ENCODE measurements at regions not wholly inside any gene's neighbourhood (a gene's known extent, or its start where the extent isn't known, plus 50 kb on each side); places are given as distances from the start of the nearest gene placed in this dataset.

DNA sequence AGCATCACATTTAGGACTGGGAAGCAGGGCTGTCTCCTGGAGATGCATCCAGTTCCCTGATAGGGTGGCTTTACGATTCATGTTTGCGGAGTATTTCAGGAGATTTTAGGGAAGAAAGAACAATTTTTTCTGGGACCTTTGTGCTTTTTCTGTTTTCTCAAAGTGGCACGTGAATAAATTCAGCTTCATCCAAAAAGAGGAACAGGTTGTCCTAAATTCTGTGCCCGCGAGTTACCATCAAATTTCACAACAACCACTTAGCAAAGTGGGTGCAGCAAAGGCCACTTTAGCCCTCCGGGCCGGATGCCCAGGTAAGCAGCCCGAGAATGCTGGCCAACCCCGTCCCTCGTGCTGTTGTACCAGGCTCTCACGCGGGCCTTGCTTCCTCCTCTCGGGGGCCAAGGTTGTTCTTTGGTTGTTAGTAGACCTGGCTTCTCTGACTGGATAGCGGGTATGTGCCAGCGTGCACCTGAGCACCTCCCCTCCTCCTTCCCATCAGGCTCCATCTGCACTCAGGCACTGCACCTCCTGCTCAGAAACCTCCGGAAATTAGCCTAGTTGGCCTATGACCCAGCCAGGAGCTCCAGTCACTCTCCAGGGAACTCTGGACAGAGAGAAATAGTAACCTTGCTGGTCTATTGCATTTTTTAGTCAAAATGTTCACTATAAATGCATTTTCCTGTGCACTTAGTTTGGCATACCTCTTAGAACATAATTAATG is 83.0 kb downstream of the CMPK2 start:
- no peak for DNase-seq (ENCODE audit: low spot score)

DNA sequence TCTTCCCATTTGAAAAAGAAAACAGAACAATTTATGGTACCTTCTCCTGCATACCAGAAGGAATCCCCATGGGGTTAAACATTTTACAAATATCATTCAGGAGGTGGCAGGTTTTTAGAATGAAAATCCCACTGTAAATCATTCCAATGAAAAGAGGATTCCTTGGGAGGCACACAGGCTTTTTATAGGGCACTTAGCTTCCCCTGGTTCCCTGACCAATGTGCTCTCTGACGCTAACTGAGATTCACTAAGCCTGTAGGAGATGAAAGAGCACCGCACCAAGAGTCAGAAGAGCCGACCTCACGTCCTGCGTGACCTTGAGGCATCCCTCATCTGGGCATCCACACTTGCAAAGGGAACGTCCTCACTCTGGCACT is 82.5 kb downstream of the CMPK2 start:
- DNase-seq (ENCODE audit: low spot score): no peak

DNA sequence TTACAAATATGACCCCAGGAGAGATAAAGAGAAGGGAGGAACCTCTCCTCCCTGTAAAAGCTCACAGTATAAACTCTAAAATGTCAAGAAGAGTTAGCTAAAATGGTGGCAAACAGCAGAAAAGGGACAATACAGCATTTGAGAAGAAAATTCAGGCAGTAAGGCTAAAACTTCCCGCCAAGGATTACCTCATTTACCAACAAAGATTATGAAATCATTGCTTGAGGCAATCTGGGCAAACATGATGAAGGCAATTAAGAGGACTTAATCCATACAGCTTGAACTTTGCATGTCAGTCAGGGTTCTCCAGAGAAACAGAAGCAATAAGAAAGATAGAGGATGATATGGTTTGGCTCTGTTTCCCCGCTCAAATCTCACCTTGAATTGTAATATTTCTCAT is 81.4 kb downstream of the CMPK2 start:
- no peak for DNase-seq (ENCODE audit: low spot score)

DNA sequence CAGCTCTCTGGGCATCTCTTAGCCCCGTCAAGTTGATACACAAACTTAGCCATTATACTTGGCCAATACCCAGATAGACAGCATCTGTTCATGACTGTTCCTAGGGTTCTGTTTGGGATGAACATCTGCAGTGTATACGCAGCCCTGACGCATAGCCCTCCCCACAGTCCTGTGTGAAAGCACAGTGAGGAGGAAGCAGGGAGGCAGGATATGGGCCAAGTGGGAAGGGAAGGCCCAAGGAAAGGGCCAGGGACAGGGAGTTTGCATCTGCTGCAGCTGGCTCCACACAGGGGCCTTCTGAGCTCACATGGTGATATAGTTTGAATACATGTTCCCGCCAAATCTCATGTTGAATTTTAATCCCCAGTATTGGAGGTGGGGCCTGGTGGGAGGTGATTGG is 80.2 kb downstream of the CMPK2 start:
- DNase-seq (ENCODE audit: low spot score): no peak

DNA sequence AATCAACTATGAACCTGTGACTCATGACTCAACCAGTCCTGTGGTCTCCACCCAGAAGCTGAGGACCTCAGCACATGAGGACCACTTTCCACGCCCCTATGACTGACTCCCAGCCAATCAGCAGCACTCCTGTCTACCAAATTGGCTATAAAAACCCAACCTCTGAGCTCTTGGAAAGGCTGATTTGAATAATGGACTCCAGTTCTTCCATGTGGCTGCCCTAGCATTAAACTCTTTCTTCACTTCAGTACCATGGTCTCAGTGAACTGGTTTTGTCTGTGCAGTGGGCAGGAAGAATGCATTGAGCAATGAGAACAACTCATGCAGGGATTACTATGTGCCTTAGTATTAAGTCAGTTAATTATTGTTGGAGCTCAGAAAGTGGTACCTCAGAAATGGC is 78.3 kb downstream of the CMPK2 start:
- DNase-seq (ENCODE audit: low spot score): no peak

GRCh38 chr2:6788614-6789013 is 77.1 kb downstream of the CMPK2 start:
- DNase-seq (ENCODE audit: low spot score): no peak

GRCh38 chr2:6789559-6790138 is 76.1 kb downstream of the CMPK2 start:
- no peak for DNase-seq (ENCODE audit: low spot score)

- DNase-seq (ENCODE audit: low spot score): no peak
These were observed 74.0 kb downstream of the CMPK2 start for GRCh38 chr2:6791682-6792081.

DNA sequence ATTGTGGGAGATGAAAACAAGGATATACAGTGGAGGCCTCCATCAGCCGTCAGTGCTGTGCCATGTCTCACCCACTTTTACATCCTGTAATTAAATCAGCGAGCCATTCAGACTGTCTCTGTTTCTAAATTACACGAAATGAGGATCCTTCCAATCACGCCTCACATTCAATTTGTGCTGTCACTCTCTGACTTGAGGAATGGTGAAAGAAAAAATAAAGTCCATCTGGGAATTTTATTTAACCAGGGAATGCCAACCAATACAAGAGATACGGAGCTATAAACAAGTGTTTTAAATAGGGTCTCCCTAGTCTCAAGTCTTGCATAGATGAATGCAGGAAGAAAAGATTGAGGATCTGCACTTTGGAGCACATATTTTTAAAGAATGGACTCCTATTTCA is 72.8 kb downstream of the CMPK2 start:
- DNase-seq (ENCODE audit: low spot score): no peak

- DNase-seq (ENCODE audit: low spot score): no peak
These were observed 72.3 kb downstream of the CMPK2 start for GRCh38 chr2:6793371-6793770.

DNA sequence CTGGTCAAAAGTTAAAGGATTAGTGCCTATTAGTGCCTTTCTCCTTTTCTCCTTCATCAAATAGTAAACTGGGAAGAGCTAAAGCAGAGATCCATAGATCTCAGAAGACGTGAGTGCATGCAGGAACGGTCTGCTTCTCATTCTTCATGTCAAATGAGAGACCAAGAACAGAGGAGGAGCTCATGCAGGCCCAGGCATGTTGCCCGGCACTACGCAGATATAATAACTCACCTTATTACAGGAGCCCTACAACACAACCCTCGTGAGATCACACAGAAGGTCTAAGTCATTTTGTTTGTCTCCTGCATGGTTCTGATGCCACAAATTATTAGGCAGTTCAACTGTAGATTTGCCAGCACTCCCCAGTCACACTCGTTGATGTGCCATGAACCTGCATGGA is 71.8 kb downstream of the CMPK2 start:
- DNase-seq (ENCODE audit: low spot score): no peak

DNA sequence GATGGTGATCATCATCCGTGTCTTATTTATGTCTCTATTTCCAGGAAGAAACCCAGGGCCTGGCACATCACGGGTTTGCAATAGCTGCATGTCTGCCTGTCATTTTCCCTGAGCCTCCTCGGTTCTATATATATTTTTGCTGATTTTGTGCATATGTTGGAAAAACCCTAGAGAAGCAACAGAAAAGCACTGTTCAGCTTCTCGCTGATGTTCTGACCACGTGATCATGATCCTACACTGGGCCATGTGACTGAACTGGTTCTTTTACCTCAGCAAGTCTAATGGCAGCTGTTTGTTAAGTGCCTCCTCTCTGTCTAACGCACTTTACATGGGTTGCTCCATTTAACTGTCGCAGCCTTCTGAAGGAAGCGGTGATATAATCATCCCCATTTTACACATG is 71.3 kb downstream of the CMPK2 start:
- no peak for DNase-seq (ENCODE audit: low spot score)

Data from putamen (tissue), 1 donor.